Stimulated activated naive CD8-positive, alpha-beta T cell treated with anti-CD3 and anti-CD28 coated beads, Interleukin-15, Interleukin-2, amounts not matched to agents 100 U/mL and 50 U/mL, for 24 hours (primary cell): ENCODE measurements at regions not wholly inside any gene's neighbourhood (a gene's known extent, or its start where the extent isn't known, plus 50 kb on each side); places are given as distances from the start of the nearest gene placed in this dataset.
"Not testable (repeated sequence)": the region's sequence is repeated elsewhere in the genome, so short reads cannot be mapped to it uniquely, and the experiment has no call there.

ENCODE experiments used
- ATAC-seq: fragments of 150-1000 bp; cut with Tn5 transposase; one replicate; pipeline ENCODE4 v1.10.0; 2021
- DNase-seq: peaks from one replicate; pipeline ENCODE4 v3.0.0; 2021

DNA sequence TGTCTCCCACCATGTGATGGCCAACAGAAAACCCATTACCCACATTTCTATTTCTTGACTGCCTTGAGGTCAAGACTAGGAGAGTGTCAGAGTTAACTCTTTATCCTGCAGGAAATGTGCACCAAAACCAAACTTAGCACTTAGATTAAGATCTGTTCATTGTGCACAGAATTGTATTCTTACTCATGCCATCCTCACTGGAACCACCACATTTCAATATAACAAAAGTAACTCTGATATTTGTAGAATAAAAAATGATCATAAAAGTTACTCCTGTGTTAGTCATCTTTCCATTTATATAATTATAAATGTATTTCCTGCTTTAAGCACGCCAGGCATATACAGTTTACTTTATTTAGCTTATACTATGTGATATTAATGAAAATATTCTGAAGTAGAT, 193.0 kb upstream of the DPYD start:
- ATAC-seq (no peak), DNase-seq (no peak)

DNA sequence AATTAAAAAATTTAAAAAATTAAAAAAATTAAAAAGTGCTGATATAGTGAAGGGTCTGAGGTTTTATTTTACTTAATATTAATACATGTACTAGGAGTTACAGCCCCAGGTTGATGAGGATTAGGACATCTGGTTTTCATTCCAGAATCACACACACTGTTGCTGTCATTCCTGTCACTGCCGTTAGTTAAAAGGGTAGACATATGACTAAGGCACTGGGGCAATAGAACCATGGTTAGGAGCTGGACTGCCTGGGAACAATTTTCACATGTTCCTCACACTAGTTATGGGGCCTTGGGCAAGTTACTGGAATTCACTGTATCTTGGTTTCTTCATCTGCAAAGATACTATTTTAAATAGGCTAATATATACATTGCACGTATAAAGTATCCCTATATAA, 191.8 kb upstream of the DPYD start:
- DNase-seq = no peak
- ATAC-seq = no peak

DNA sequence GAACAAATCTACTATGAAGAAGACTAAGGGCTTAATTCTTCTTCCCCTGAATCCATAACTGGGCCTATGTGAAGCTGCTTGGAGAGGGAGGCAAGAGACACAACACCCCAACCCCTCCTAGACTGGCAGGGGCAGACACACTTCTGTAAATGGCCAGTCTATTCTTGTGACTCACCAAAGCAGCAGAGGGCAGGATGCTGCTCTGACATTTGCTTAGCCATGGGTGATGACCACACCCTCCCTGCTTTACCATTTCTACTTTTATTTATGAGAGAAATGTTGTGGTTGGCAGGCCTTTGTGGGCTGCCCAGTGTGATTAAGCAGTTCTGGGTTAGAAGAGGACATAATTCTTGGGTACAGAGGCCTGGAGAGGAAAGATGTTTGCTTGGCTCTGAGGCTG, 189.8 kb upstream of the DPYD start:
- DNase-seq (no peak), ATAC-seq (no peak)

DNA sequence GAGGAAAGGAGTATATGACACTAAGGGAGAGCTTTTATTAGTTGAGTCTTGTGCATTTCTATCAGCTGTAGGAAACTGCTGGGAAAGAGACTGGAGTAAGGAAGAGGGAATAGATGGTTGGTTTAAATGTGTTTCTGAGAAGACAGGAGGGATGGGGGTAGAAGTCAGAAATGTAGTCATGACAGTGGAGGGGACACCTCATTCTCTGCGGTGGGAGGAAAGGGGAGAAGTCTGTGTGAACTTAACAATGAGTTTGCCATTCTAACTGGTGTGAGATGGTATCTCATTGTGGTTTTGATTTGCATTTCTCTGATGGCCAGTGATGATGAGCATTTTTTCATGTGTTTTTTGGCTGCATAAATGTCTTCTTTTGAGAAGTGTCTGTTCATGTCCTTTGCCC, 187.5 kb upstream of the DPYD start:
- ATAC-seq = not testable (repeated sequence)

DNA sequence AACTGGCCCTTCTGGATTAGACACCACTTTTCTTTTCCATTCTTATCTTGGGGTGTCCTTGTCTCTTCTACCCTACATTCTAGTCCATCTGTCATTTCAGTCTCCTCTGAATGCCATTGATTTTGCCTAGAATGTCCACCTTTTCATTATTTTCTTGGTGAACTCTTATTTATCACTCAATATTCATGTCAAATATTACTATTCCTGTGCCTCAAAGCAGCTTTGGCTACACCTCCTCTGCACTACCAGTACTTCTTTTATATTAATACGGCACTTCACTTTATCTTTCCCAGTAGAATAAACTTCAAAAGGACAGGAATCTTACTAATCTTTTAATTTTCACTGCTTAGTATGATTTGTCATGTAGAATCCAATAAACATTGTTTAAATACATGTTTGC, 186.4 kb upstream of the DPYD start:
- ATAC-seq (no peak), DNase-seq (no peak)

More for the DNA sequence above, 187.5 kb upstream of the DPYD start:
- DNase-seq = not testable (repeated sequence)

DNA sequence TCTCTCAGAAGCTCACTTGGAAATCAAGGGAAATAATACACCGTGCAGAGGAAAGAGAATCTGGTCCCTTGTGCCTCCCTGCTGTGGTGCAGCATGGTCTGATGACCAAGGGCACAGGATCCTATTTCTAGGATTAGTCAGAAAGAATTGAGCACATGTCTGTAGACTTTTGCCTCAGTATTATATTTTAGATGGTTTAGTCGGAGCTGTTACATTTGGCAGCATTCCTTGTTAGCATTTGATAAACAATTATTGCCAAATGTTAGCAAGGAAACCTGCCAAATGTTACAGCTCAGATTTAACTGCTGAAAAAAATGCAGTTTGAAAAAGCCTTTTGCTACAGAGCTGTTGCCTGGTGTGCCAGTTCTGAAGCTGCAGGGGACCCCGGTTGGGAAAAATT, 183.5 kb upstream of the DPYD start:
- DNase-seq (no peak), ATAC-seq (no peak)

DNA sequence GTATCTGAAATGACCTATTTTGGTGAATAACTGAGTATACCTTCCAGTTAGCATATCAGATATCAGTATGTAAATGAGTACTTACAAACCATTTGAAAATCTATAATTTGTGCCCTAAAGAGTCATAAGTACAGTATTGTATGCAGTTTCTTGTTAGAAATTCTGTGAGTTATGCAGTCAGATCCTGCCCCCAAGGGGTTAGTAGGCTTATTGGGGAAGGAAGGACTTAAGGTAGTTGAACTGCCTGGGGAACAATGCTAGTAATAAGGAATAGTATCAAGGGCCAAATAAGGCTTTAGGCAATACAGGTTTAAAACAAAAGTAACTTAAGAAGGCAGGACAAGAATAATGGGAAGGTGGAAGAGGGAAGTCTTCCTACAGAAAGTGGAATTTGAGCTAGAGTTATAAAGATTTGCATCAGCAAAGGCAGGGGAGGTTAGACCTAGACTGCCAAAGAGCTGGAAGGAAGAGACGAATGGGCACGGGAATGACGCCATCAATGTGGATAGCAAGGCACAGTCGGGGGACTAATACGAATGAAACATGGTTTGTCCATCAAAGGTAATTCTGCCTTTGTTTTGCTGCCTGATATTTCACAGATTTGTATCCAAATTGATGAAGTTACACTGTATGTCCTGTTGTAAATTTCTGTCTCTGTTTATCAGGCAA, 182.9 kb upstream of the DPYD start:
- DNase-seq = no peak

DNA sequence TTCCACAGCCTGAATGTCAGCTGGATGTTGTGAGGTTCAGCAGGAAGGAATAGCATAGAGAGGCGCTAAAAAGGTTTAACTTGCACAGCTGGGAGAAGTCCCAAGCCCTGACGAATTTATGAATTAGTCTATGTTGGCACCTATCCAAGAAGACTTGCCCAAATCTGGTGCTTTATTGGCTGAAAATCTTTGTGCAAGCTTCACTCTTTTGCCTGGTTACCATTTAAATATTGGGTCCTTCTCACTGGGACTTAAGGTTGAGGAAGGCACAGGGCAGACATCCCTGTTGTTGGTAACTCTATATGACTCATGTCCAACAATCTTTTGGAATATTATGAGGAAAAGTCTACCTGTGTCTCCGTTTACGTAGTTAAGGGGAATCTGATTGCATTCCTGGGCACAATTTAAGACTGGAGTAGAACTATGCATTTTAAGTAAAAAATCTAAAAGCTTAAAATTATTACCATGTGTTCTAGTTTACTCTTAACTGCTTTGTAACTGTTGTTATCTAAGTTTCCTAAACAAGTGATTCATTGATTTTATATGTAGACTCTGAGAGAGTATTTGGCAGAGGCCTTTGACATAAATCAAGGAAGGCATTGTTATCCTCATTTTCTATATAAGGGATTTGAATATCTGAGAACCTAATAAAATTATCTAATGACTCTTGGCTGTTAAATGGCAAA, 181.7 kb upstream of the DPYD start:
- DNase-seq (no peak), ATAC-seq (no peak)

More for the DNA sequence above, 182.9 kb upstream of the DPYD start:
- ATAC-seq = no peak

DNA sequence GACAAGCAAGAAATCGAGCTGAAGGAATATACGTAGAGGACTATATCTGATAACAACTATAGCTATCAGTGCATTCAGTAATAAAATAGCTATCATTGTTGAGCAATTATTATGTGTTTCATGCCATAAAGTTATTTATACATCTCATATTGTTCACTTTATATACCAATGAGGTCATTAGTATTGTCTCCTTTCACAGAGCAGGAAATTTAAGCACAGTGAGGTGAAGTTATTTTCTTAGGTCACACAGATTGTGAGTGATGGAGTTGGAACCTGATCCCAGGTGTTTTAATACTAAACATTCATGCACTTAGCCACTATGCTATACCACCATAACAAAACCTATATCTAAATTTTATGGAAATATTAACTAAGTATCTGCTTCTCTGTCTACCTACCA, 180.5 kb upstream of the DPYD start:
- ATAC-seq = no peak
- no peak for DNase-seq

DNA sequence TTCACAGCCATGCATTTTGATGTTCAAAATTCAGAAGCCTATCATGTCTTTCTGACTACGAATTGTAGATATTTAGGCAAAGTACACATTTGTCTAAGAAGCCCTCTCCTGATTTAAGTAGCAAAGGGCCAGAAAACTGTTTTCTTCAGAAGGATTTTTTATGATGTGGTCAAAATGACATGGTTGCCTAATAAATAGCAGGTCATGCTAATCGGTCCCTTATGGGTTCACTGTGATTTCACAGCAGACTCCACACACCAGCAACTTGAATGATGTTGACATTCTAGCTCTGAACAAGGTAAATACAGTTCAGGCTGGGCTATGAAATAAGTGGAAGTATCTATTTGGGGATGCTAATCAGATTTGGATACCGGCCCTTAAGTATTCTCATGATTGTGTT, 178.7 kb upstream of the DPYD start:
- no peak for ATAC-seq

DNA sequence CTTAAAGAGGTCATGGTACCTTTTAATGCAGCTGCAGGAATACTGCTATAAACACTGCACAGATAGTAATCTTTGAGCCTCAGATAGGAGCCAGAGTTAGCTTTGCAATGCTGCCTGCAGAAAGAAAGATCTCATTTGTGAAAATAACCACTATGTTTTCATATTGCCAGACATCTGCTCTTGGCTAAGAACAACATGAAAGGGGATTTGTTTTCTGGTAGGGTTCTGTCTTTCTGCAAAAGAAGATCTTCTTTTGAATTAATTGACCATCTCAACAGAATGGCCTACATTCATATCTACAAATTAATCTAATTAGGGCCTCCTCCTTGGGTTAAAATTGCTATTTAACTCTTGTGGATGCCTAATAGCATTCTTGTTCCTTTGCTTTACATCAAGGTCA, 177.6 kb upstream of the DPYD start:
- DNase-seq (no peak), ATAC-seq (no peak)

More for the DNA sequence above, 178.7 kb upstream of the DPYD start:
- DNase-seq = no peak

DNA sequence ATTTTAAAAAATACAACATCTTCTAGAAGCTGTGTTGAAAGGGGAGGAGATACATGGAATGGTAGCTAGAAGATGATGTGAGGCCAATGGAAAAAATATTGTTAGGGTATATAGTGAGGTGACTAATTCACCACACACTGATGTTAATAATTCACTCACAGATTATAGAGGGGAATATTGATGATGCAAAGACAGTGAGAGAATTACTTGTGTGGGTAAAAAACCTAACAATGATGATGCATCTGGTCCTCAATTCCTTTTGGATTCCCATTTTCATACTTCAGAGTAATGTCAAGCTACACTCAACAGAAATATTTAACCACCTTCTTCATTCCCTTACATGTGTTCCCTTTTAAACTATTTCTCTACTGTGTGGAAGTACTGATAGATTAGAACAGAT, 169.5 kb upstream of the DPYD start:
- ATAC-seq (no peak), DNase-seq (no peak)

DNA sequence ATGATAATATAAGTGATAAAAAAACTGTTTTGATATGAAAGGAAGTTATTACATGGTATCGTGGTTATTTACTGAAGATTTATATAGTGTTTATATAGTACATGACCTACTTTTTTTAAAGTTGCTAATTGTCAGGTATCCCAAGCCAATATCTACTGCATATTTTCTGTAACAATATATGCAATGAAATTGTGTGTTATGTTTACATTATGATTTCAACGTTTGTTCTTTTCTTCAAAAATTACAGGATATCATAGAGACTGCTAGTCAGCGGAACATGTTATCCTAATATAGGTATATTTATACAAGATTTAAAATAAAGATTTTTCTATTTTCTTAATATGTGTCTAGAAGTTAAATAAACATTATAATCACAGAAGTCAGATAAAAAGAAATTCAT, 167.5 kb upstream of the DPYD start:
- ATAC-seq (no peak), DNase-seq (no peak)

DNA sequence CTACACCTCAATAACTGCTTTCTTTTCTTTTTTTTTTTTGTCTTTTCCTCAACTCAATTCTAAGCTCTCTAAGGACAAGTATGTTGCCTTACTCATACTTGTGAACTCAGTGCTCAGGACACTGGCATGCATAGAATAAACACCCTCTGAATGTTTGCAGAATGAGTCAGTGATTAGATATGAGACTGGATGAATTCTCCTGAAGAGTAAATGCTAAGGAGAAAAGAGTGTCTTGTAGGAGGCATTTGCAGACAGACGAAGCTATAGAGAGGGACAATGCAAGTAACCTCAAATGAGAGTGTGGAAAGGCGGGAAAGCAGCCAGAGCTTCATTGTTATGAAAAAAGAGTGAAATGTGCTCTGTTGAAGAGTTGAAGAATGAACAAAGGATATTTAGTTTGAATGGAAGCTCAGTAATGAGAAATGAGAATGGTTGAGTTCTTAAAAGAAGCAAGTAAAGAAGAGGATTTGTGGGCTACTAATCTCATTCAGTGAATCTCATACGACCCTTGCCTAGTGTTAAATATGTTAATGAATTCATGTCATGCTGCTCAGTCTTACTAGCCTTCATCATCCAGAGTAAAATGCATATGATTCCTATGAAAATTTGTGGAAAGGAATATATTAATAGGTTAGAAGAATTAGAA, 166.1 kb upstream of the DPYD start:
- ATAC-seq (no peak), DNase-seq (no peak)

DNA sequence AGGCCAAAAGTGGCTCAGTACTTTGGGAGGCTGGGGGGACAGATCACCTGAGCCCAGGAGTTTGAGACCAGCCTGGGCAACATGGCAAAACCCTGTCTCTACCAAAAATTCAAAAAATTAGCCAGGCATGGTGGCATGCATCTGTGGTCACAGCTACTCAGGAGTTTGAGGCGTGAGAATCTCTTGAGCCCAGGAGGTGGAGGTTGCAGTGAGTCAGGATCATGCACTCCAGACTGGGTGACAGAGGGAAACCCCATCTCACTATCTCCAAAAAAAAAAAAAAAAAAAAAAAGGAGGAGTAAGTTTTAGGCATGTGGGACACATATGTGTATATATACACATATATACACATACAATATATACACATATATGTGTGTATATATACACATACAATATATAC, 165.3 kb upstream of the DPYD start:
- no peak for DNase-seq
- no peak for ATAC-seq

DNA sequence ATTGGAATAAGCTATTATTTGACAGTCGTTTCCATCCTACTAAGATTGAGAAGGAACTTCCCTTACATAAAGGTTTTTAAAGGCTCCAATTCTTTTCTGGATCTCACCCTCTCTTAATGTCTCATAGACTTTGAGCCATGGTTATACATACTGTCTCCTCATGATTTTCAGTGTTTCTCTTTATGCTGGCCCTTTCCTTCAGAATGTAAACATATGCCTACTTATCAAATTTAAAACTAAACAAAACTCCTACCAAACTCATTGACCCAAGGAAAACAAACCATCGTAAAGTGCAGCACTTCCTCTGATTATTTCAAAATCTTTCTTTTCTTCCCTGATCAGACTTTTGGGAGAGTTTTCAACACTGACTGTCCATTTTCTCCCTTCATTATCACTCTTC, 163.4 kb upstream of the DPYD start:
- no peak for DNase-seq

DNA sequence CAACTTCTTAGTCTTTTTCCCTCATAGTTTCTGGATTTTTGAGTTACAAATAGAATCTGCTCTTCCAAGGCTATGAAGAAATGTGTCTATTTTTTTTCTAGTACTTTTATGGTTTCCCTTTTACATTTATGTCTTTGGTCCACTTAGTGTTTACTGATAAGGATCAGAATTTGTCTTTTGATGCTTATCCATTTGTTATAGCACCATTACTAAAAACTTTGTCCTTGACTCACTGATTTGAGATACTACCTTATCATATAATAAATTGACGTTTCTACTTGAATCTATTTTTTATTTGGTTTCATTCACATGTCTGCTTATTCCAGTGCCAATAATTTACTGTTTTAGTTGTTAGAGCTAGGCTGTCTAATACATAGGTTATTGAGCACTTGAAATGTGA, 161.1 kb upstream of the DPYD start:
- DNase-seq (no peak), ATAC-seq (no peak)

More for the DNA sequence above, 163.4 kb upstream of the DPYD start:
- no peak for ATAC-seq

DNA sequence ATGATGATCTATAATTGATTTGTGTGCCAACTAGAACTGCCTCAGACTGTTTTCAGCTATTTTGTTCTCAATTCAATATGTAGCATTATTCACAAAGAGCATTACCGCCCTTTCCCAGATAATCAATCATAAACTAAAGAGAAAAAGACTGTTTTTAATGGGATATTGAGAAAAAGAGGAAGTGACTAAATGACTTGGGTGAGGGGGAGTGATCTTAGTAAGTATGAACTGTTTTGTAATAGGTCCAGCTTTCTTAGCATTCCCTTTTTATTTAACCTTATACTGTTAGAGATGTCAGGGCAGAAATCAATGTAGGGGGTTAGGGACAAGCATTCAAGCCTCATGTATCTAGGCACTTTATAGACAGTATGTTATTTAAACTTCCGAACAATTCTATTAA, 157.8 kb upstream of the DPYD start:
- DNase-seq (no peak), ATAC-seq (no peak)

DNA sequence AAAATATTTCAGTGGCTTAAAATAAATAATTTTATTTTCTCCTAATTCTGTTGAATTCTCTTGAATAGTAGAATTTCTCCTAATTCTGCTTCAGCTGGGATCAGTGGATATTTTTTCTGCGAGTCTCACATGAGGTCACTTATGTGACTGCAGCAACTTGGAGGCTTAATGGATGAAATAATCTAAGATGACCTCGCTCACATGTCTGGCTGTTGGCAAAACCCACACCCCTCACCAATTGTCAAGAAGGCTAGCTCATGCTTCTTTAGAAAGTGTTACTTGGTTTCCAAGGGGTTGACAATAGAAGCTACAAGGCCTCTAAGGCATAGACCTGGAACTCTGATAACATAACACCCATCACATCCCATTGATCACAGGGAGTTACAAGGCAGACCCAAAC, 156.9 kb upstream of the DPYD start:
- DNase-seq = no peak
- ATAC-seq = no peak

DNA sequence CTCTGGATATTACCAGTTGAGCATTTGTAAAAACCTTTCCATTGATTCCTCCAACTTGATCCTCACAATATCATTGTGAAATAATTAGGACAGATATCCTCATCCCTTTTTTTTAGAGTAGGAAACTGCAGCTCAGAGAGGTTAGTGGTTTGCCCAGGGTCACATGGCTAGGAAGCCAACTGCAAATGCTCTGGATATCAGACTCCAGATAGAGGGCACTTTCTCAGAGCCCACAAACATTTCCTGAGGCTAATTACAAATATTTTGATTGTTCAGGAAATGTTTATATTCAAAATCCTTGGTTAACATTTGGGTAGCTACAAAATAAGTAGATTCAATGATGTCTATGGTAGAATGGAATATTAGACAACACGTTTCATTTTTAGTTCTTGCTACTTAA, 154.8 kb upstream of the DPYD start:
- ATAC-seq = no peak
- no peak for DNase-seq

DNA sequence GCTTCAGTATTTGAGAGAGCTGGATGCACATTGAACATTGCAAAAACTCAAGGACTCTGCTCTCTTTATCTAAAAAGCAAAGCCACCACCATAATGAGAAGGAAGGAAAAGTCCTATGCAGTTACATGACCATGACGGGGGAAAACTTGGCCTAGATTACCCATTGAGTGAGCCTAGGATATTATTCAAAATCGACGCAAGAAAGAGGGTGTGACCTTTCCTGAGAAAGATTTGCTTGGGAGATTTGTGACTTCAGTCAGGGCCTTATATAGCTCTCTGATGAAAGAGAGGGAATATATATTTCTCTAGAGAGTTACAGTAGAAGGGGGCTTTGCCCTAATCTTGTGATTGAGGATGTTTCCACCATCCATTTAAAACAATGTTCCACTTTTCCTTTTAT, 153.0 kb upstream of the DPYD start:
- no peak for DNase-seq
- no peak for ATAC-seq

DNA sequence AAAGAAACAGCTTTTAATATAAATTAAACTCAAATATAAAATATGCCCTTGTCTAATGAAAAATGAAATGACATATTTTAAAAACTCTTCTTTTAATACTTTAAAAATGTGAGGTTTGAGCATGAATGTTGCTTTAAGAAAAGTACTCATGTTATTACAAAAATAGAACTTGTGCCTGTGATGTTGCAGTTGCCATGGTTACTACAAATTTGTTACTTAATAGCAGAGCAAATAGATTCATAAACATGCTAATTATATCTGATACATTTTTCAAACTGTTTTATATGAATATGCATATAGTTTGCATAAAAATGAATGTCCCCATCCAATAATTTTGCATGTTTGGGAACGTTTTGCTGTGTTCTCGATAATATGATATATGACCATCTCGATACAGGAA, 152.3 kb upstream of the DPYD start:
- ATAC-seq = no peak
- DNase-seq = no peak

DNA sequence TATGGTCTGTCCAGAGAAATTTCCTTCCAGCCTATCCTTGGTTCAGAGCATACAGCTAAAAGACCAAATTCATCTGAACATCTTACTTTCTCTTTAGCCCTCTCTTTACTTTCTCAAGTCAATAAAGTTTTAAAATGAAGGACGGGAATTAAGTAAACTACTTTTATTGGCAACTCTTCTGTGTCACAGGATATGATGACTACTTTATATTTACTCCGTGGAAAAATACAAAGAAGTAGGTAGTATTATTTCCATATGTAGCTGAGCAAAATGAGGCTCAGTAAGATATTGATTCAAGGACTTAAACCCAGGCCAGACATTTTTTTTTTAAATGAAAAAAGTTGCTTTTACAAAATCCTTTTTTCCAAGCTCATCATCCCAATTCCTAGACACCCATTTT, 151.2 kb upstream of the DPYD start:
- DNase-seq = no peak
- no peak for ATAC-seq

DNA sequence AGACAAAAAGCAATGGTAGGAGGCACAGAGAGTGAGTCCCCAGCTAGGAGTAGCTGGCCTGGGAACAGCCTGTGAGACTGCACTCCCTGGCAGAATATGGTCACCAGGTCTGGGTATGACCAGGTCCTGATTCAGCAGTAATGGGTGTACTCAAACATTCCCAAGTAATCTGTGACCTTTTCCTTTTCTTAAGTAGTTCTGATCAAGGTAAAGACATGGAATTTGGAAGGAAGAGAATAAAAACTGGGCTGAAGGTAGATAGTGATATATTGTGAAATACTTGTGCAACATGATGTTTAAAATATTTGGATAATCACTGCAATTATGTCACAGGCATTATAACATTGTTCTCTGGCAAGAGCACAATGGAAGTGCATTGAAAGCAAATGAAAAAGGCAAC, 147.2 kb upstream of the DPYD start:
- ATAC-seq = no peak

More for the DNA sequence above, 147.2 kb upstream of the DPYD start:
- DNase-seq = no peak
